Mesendoderm (in vitro differentiated cells): ENCODE measurements at regions not wholly inside any gene's neighbourhood (a gene's known extent, or its start where the extent isn't known, plus 50 kb on each side); places are given as distances from the start of the nearest gene placed in this dataset.

ENCODE experiments used
- DNase-seq: peaks from one replicate; pipeline ENCODE4 v3.0.0; 2013
- H2AK5ac ChIP-seq: 2 replicates; pipeline ENCODE4 v1.6.1; 2013; ENCODE audit warnings: low read length, inconsistent platforms
- H2BK120ac ChIP-seq: 2 replicates; pipeline ENCODE4 v1.6.1; 2013; ENCODE audit warnings: low read depth, mild to moderate bottlenecking, low read length, moderate library complexity, mixed read lengths
- H2BK15ac ChIP-seq: replicated peaks from 2 replicates; pipeline ENCODE4 v1.6.1; 2013; ENCODE audit warnings: low read depth, mild to moderate bottlenecking, moderate library complexity
- H2BK5ac ChIP-seq: 2 replicates; pipeline ENCODE4 v1.6.1; 2013; ENCODE audit warnings: low read length, inconsistent platforms
- H3K18ac ChIP-seq: 2 replicates; pipeline ENCODE4 v1.6.1; 2013; ENCODE audit warnings: mild to moderate bottlenecking, low read length, mixed read lengths
- H3K23ac ChIP-seq: one replicate; pipeline ENCODE4 v1.6.1; 2013; ENCODE audit warnings: low read length
- H3K27ac ChIP-seq: 2 replicates; pipeline ENCODE4 v1.5.1; 2013; ENCODE audit warnings: low read depth, mild to moderate bottlenecking, inconsistent platforms, low read length, moderate library complexity
- H3K27me3 ChIP-seq: 2 replicates; pipeline ENCODE4 v1.6.1; 2013; ENCODE audit warnings: low read length, control low read depth, mild to moderate bottlenecking, inconsistent platforms; ENCODE audit not compliant: insufficient read depth, poor library complexity
- H3K36me3 ChIP-seq: 2 replicates; pipeline ENCODE4 v1.6.1; 2013; ENCODE audit warnings: low read length, inconsistent platforms; ENCODE audit not compliant: control insufficient read depth, insufficient read depth
- H3K4ac ChIP-seq: one replicate; pipeline ENCODE4 v1.6.1; 2013; ENCODE audit warnings: low read depth, mild to moderate bottlenecking, low read length, moderate library complexity
- H3K4me1 ChIP-seq: 2 replicates; pipeline ENCODE4 v1.6.1; 2013; ENCODE audit warnings: low read depth, low read length, inconsistent platforms; ENCODE audit not compliant: control insufficient read depth
- H3K4me2 ChIP-seq: 2 replicates; pipeline ENCODE4 v1.6.1; 2013; ENCODE audit warnings: low read length
- H3K4me3 ChIP-seq: 2 replicates; pipeline ENCODE4 v1.5.1; 2013; ENCODE audit warnings: mild to moderate bottlenecking, low read length
- H3K56ac ChIP-seq: one replicate; pipeline ENCODE4 v1.6.1; 2013; ENCODE audit warnings: low read length
- H3K79me1 ChIP-seq: 2 replicates; pipeline ENCODE4 v1.6.1; 2013; ENCODE audit warnings: low read length, inconsistent platforms
- H3K79me2 ChIP-seq: 2 replicates; pipeline ENCODE4 v1.6.1; 2013; ENCODE audit warnings: mild to moderate bottlenecking, low read length; ENCODE audit not compliant: control insufficient read depth, insufficient read depth
- H3K9ac ChIP-seq: 2 replicates; pipeline ENCODE4 v1.6.1; 2013; ENCODE audit warnings: low read length, inconsistent platforms
- H4K5ac ChIP-seq: one replicate; pipeline ENCODE4 v1.6.1; 2013; ENCODE audit warnings: low read length
- H4K8ac ChIP-seq: one replicate; pipeline ENCODE4 v1.6.1; 2013; ENCODE audit warnings: low read depth, mild to moderate bottlenecking, control low read depth, low read length, moderate library complexity
- WGBS: extraction: QIAGEN DNeasy Blood & Tissue Kit; methylation state at CpG from one replicate; pipeline ENCODE4 v1.1.7; 2013; ENCODE audit warnings: low lambda C conversion rate, missing lambda C conversion rate; ENCODE audit not compliant: insufficient coverage; ENCODE audit errors: extremely low coverage; 5-methylcytosine and 5-hydroxymethylcytosine counted together

DNA sequence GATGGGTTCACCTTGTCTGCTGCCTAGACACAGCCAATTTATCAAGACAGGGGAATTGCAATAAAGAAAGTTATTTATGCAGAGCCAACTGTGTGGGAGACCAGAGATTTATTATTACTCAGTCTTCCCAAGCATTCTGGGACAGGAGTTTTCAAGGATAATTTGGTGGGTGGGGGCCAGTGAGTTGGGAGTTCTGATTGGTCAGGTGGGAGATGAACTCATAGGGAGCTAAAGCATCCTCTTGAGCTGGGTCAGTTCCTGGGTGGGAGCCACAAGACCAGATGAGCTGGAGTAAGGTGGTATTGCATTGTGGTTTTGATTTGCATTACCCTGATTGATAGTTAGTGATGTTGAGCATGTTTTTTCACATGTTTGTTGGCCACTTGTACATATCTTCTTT lies 86.1 kb downstream of the PRKAB2 start:
- no peak overlapping the region for H3K18ac ChIP-seq
- H2BK15ac ChIP-seq, result no peak overlapping the region
- no peak overlapping the region for H3K4me3 ChIP-seq
- H2BK5ac ChIP-seq, result no peak overlapping the region
- no peak overlapping the region for H4K8ac ChIP-seq
- no peak overlapping the region for H3K56ac ChIP-seq
- H3K79me1 ChIP-seq, result no peaks in the 10 kb centered on the region
- no peak overlapping the region for H3K27ac ChIP-seq
- no peak overlapping the region for H3K9ac ChIP-seq
- H3K23ac ChIP-seq, result no peak overlapping the region
- H3K4me2 ChIP-seq, result no peak overlapping the region
- H3K36me3 ChIP-seq, result no peaks in the 10 kb centered on the region
- no peak overlapping the region for H2AK5ac ChIP-seq
- no peaks in the 10 kb centered on the region for H3K4me1 ChIP-seq
- no peak overlapping the region for H2BK120ac ChIP-seq
- no peak overlapping the region for H3K4ac ChIP-seq
- peaks cover 6% of the 10 kb centered on the region for H3K27me3 ChIP-seq
- no peak for DNase-seq
- no peaks in the 10 kb centered on the region for H3K79me2 ChIP-seq
- H4K5ac ChIP-seq, result no peak overlapping the region

DNA sequence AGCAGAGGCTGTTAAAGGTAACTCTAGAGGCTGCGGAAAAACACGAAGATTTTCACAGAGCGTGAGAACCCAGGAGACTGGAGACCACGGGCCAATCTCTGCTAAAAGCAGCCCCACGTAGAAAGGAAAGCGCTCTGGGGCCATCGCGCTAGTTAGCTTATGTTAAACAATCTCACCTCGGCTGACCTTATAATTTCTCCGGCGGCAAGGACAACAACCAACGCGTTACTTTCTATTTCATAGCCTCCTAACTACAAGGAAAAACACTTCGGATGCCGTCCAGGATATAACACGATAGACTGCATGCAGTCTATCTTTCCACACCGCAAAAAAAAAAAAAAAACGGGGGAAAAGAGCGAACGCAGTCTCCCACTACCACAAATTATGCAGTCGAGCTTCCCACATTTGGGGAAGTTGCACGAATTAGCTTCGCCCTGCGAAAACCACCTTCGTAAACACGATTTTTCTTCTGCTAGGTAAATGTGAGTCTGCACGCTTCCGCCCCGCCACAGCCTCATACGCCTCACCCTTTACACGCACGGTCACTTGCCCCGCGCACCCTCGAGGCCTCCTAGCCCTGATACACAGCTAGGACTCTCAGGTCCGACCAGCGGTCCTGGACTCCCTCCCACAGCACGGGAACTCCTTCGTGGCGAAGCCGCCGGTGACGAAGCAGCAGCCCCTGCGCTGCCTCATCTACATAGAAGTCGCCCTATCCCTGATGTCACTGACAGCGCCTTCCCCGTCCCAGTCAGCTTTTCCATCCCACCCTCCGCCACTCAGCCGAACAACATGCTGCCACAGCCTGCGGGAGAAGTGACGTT lies 87.8 kb downstream of the PRKAB2 start:
- peak overlapping the region; percentile 41 for H3K18ac ChIP-seq
- H3K27me3 ChIP-seq, result peaks cover 17% of the 10 kb centered on the region
- no peaks in the 10 kb centered on the region for H3K36me3 ChIP-seq
- peak overlapping the region; percentile 100 for H2BK5ac ChIP-seq
- H2BK120ac ChIP-seq, result peak overlapping the region; percentile 64
- peak overlapping the region; percentile 82 for H3K4ac ChIP-seq
- peak overlapping the region; percentile 40 for H3K4me3 ChIP-seq
- no peak overlapping the region for H4K5ac ChIP-seq
- H4K8ac ChIP-seq, result no peak overlapping the region
- H3K4me1 ChIP-seq, result no peaks in the 10 kb centered on the region
- peak overlapping the region; percentile 100 for H3K23ac ChIP-seq
- H3K56ac ChIP-seq, result peak overlapping the region; percentile 99
- no peak overlapping the region for H2BK15ac ChIP-seq
- no peaks in the 10 kb centered on the region for H3K79me1 ChIP-seq
- H2AK5ac ChIP-seq, result no peak overlapping the region
- no CpG with 5 or more reads among the region's 51 CpGs for WGBS
- peak; percentile 99 for DNase-seq
- H3K79me2 ChIP-seq, result no peaks in the 10 kb centered on the region
- peak overlapping the region; percentile 61 for H3K4me2 ChIP-seq
- no peak overlapping the region for H3K27ac ChIP-seq
- peak overlapping the region; percentile 87 for H3K9ac ChIP-seq

GRCh38 chr1:147083919-147084272 lies 88.4 kb downstream of the PRKAB2 start:
- Histone ChIP-seq H3K9ac (peak overlapping the region; percentile 15), H2BK120ac (no peak overlapping the region), H3K4me1 (no peaks in the 10 kb centered on the region), H3K4ac (no peak overlapping the region), H3K79me2 (no peaks in the 10 kb centered on the region), H3K27ac (no peak overlapping the region), H4K5ac (no peak overlapping the region), H3K4me3 (no peak overlapping the region), H3K27me3 (peaks cover 23% of the 10 kb centered on the region), H4K8ac (no peak overlapping the region), H3K18ac (no peak overlapping the region), H3K36me3 (no peaks in the 10 kb centered on the region), H3K79me1 (no peaks in the 10 kb centered on the region), H2BK5ac (no peak overlapping the region), H3K23ac (no peak overlapping the region), H3K56ac (peak overlapping the region; percentile 39), H2AK5ac (no peak overlapping the region), H3K4me2 (peak overlapping the region; percentile 4), H2BK15ac (no peak overlapping the region)
- no CpG with 5 or more reads among the region's 18 CpGs for WGBS
- DNase-seq, result no peak

- Histone ChIP-seq H3K36me3 (no peaks in the 10 kb centered on the region), H2AK5ac (no peak overlapping the region), H3K27ac (no peak overlapping the region), H3K4ac (no peak overlapping the region), H2BK120ac (no peak overlapping the region), H4K5ac (no peak overlapping the region), H3K79me1 (no peaks in the 10 kb centered on the region), H3K56ac (peak overlapping the region; percentile 65), H4K8ac (no peak overlapping the region), H3K4me2 (peak overlapping the region; percentile 39), H3K9ac (peak overlapping the region; percentile 48), H3K23ac (no peak overlapping the region), H3K27me3 (peaks cover 50% of the 10 kb centered on the region), H3K18ac (no peak overlapping the region), H2BK5ac (no peak overlapping the region), H3K4me3 (no peak overlapping the region), H2BK15ac (no peak overlapping the region), H3K79me2 (no peaks in the 10 kb centered on the region), H3K4me1 (no peaks in the 10 kb centered on the region)
- DNase-seq, result peak; percentile 57
- no CpG with 5 or more reads among the region's 28 CpGs for WGBS
Measured at GRCh38 chr1:147080671-147081394, 91.4 kb downstream of the PRKAB2 start.

- no peaks in the 10 kb centered on the region for H3K4me1 ChIP-seq
- no peak overlapping the region for H3K4ac ChIP-seq
- peak overlapping the region; percentile 39 for H3K4me2 ChIP-seq
- no peak overlapping the region for H3K4me3 ChIP-seq
- H4K8ac ChIP-seq, result no peak overlapping the region
- no peak overlapping the region for H4K5ac ChIP-seq
- H2BK5ac ChIP-seq, result no peak overlapping the region
- H3K27ac ChIP-seq, result no peak overlapping the region
- H3K36me3 ChIP-seq, result no peaks in the 10 kb centered on the region
- H2AK5ac ChIP-seq, result no peak overlapping the region
- H3K18ac ChIP-seq, result no peak overlapping the region
- peaks cover 53% of the 10 kb centered on the region for H3K27me3 ChIP-seq
- peak overlapping the region; percentile 65 for H3K56ac ChIP-seq
- no peak overlapping the region for H2BK120ac ChIP-seq
- no peak overlapping the region for H3K23ac ChIP-seq
- H3K79me2 ChIP-seq, result no peaks in the 10 kb centered on the region
- peak; percentile 52 for DNase-seq
- no peaks in the 10 kb centered on the region for H3K79me1 ChIP-seq
- no CpG with 5 or more reads among the region's 35 CpGs for WGBS
- no peak overlapping the region for H3K9ac ChIP-seq
- H2BK15ac ChIP-seq, result no peak overlapping the region
Measured at GRCh38 chr1:147080006-147080661, 92.1 kb downstream of the PRKAB2 start.
